ENCODE measurements at regions not wholly inside any gene's neighbourhood (a gene's known extent, or its start where the extent isn't known, plus 50 kb on each side); places are given as distances from the start of the nearest gene placed in this dataset.

DNA sequence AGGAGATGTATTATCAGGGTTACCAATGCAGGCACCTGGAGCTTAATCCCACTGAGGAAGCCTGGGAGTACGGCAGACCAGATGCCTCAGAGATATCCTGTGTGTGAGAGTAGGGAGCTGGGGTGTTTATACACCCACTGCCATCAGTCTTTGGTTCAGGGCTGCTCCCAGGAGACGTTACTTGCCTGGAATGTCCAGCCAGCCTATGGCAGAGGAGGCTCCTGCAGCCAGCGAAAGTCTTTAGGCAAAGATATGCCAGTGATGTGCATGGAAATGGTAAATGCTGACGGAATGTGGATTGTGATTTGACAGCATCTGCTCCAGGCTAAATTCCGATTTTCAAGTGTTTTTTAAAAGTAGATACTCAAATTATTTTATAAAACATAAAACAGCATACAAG is 282.0 kb downstream of the BTBD3 start:
- TF ChIP-seq, protein P1, sequence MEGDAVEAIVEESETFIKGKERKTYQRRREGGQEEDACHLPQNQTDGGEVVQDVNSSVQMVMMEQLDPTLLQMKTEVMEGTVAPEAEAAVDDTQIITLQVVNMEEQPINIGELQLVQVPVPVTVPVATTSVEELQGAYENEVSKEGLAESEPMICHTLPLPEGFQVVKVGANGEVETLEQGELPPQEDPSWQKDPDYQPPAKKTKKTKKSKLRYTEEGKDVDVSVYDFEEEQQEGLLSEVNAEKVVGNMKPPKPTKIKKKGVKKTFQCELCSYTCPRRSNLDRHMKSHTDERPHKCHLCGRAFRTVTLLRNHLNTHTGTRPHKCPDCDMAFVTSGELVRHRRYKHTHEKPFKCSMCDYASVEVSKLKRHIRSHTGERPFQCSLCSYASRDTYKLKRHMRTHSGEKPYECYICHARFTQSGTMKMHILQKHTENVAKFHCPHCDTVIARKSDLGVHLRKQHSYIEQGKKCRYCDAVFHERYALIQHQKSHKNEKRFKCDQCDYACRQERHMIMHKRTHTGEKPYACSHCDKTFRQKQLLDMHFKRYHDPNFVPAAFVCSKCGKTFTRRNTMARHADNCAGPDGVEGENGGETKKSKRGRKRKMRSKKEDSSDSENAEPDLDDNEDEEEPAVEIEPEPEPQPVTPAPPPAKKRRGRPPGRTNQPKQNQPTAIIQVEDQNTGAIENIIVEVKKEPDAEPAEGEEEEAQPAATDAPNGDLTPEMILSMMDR (IDR thresholded peaks at IDR 0.05; ENCODE audit: insufficient read depth, low read length, poor library complexity, severe bottlenecking): no peak
- TF ChIP-seq EZH2phosphoT487 (conservative IDR thresholded peaks at IDR 0.05; ENCODE audit: low read length): no peak
